MM.1S (cell line): ENCODE measurements at regions not wholly inside any gene's neighbourhood (a gene's known extent, or its start where the extent isn't known, plus 50 kb on each side); places are given as distances from the start of the nearest gene placed in this dataset.

ENCODE experiments used
- EZH2 ChIP-seq: fragments of 300-600 bp; sonication (generic); optimal IDR thresholded peaks from 2 replicates; pipeline ENCODE3; 2017; ENCODE audit warnings: low read depth, mild to moderate bottlenecking, antibody characterized with exemption, low read length, mixed read lengths
- TF ChIP-seq, protein P1 (sequence below): fragments of 300-600 bp; sonication (generic); IDR thresholded peaks from 2 replicates; pipeline ENCODE4 v1.5.1; 2016; ENCODE audit warnings: antibody characterized with exemption, low read length, mixed read lengths

DNA sequence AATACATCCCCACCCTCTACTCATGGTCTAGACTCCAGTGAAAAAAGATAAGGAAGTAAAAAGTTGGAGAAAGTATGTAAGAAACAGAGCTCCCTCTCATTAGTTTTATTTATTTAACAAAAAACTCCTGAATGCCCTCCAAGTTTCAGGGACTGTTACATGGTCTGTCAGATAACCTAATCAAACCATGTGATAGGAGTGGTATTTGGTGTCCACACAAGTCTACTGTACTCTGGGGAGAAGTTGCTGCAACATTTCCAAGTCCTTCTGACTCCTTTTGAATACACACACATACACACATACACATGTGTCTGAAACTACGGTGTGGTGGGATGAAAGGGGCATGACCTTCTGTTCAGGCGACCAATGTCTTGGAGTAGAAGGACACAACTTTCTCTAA is 320.0 kb downstream of the ADGRG6 start:
- TF ChIP-seq, protein P1, sequence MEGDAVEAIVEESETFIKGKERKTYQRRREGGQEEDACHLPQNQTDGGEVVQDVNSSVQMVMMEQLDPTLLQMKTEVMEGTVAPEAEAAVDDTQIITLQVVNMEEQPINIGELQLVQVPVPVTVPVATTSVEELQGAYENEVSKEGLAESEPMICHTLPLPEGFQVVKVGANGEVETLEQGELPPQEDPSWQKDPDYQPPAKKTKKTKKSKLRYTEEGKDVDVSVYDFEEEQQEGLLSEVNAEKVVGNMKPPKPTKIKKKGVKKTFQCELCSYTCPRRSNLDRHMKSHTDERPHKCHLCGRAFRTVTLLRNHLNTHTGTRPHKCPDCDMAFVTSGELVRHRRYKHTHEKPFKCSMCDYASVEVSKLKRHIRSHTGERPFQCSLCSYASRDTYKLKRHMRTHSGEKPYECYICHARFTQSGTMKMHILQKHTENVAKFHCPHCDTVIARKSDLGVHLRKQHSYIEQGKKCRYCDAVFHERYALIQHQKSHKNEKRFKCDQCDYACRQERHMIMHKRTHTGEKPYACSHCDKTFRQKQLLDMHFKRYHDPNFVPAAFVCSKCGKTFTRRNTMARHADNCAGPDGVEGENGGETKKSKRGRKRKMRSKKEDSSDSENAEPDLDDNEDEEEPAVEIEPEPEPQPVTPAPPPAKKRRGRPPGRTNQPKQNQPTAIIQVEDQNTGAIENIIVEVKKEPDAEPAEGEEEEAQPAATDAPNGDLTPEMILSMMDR, result no peak
- no peak for TF ChIP-seq EZH2
